ENCODE measurements at regions not wholly inside any gene's neighbourhood (a gene's known extent, or its start where the extent isn't known, plus 50 kb on each side); places are given as distances from the start of the nearest gene placed in this dataset.
"Not testable (repeated sequence)": the region's sequence is repeated elsewhere in the genome, so short reads cannot be mapped to it uniquely, and the experiment has no call there.

DNA sequence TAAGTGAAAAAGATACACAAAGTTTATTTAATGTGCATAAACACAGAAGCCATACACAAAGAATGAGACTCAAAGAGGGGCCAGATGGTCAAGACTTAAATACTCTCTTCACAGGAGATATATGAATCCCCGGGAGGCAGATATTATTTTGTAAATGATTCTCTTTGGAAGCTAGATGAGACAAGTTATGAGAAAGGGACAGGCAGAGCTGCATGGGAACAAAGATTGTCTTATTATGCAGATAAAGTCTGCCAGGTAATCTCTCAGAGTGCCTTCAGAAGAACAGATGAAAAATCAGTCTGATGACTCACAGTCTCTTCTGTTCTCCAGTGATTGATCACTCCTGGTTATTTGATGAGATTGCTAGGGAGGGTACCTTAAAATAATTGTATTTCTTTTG, 89.0 kb downstream of the NAF1 start:
- no peak for DNase-seq

DNA sequence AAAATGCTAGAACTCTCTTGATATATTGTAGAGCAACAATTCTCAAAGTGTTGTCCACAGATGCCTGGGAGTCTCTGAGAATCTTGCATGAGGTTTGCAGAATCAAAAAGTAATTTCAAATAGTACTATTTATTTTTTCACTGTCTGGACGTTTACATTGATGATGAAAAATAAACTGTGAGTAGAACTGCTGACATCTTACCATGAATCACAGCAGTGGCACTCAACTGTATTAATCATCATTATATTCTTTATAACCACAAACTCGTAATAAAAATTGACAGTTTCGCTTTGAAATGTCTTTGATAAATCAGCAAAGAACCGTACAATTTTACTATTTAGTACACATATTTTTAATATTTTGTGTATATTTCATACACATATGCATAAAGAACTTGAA, 94.5 kb downstream of the NAF1 start:
- no peak for DNase-seq

DNA sequence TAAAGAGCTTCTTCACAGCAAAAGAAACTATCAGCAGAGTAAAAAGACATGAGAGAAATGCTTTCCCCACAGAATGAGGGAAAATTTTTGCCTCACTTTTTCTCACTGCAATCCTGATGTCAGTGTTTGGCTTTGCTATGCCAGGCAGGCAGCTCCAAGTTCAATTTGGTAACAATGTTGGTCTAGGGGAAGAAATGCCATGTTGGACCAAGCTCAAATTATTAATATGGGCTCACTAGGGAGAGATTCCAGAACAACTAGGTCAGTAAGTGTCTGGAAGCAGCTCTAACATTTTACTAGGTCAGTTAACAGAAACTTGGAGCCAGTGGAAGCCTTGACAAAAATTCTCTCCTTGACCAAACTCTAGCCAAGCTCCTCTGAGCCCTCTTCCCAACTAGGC, 95.4 kb downstream of the NAF1 start:
- no peak for DNase-seq

DNA sequence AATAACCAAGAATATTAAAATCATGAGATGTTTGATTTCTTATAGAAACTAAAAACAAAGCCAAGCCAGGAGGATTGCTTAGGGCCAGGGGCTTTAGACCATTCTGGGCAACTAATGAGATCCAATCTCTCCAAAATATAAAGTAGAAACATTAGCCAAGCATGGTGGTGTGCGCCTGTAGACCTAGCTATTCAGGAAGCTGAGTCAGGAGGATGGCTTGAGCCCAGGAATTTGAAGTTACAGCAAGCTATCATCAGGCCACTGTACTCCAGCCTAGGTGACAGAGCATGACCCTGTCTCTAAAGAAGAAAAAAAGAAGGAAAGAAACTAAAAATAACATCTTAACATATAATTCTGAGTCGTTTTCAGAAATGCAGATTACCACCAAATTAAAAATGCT, 96.7 kb downstream of the NAF1 start:
- DNase-seq: no peak

DNA sequence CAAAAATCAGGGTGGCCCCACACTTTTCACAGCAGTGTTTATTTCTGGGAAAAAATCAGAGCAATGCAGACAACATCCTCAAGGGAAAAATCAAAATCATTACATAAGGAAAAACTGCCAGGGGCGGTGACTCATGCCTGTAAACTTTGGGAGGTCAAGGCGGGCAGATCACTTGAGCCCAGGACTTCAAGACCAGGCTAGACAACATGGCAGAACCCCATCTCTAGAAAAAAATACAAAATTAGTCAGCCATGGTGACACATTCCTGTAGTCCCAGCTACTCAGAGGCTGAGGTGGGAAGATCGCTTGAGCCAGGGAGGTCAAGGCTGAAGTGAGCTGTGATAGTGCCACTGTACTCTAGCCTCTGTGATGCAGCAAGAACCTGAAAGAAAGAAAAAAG, 102.8 kb downstream of the NAF1 start:
- no peak for DNase-seq

DNA sequence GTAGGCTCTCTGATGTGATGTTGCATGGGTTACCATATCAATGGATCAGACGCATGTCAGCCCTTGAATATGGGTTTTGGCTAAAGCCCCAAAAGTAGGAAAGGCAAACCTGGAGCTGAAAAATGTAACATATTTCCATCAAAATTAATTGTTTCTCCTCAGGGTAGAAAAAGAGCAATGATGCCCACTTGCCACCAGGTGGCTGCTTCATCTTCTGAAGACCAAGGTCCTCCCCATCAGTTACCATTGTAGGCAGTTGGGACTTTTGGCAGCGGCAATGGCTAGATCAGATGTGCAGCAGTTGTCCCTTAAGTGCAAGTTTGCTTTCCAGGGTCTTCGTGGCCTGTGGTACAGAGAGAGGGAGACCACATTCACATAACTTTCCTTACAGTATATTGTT, 118.2 kb downstream of the NAF1 start:
- DNase-seq: no peak

DNA sequence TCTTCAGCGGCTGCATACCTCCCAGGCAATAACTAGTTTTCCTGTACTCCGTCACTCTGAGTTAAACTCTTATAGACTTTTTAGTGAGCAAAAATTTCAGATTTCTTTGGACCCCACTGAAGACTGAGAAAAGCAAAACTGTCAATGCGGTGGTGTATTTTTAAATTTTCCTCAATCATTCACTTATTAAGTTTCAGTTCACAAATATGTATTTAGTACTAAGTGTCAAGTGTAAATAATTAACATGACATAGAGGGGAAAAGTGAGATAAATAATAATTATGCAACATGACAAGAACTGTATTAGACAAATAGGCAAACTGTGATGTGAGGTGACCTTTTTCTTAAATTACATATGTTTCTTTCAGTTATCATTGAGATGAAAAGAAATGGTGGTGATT, 124.4 kb downstream of the NAF1 start:
- no peak for DNase-seq

DNA sequence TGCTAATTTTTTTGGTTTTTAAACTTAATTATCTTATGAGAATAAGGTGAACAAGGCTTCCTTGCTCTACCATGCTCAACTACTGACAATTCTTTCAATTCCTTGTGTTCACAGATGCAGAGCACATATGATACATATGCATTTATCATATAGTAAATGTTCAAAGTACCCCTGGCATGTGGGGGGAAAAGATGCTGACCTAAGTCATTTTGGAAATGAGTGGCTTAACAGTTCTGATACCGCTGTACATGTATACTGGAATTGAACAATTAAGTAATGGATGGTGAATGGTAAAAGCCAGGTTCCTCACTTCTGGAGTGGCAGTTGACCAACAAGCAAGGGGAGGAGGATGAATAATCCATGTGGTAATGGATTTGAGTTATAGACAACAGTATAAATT, 149.6 kb downstream of the NAF1 start:
- no peak for DNase-seq

DNA sequence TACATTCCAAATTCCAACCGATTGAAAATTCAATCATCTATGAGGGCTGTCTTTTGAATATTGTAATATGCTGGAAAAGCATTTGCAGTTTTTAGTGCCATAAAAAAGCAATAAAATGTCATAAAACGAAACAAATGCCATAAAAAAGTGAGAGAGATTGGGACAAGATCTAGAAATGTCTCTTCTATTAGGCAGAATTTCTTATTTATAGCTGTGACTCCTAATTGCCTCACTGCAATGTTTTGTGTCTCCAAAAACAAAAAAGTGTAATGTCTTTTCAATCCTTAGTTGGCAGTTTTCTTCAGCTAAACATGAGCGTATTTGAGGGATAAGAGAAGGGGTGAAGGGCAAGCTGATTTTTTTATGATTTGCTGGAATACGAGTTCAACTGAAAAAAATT, 153.9 kb downstream of the NAF1 start:
- DNase-seq: no peak

DNA sequence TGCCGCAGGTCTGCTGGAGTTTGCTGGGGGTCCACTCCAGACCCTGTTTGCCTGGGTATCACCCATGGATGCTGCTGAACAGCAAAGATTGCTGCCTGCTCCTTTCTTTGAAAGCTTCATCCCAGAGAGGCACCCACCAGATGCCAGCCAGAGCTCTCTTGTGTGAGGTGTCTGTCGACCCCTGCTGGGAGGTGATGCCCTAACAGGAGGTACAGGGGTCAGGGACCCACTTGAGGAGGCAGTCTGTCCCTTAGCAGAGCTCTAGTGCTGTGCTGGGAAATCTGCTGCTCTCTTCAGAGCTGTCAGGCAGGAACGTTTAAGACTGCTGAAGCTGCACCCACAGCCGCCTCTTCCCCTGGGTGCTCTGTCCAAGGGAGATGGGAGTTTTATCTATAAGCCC, 162.7 kb downstream of the NAF1 start:
- no peak for DNase-seq

DNA sequence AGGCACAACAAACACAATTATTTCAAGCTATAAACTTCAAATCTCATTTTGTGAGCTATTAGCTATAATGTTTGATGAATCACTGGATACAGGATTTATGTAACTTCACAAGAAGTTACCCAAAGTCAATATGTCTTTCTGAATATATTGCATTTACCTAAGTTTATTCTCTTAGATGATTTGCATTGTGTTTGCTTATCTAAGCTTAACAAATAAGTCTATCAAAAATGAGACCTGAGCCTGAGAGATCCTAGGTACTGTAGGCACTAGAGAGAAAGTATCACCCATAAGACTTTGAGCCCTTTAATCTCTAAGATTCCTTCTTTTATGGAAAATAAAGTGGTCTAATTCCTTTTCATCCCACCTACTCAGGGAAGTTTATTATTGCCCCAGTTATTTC, 178.2 kb downstream of the NAF1 start:
- no peak for DNase-seq

DNA sequence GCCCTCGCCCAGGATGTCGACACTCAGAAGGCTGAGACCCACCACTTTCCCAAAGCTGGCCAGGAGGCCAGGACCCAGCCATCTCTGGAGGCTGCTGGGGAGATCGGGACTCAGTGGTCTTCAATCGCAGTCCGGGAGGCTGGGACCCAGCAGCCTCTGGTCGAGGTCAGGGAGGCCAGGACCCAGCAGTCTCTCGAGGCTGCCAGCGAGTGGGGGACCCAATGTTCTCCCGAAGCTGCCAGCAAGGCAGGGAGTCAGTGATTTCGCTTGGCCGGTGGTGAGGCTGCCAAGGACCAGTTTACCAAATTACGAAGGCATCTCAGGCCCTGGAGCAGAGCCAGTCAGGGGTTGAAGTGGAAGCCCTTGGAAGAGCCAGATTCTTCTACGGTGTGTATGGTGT, 181.6 kb downstream of the NAF1 start:
- no peak for DNase-seq

DNA sequence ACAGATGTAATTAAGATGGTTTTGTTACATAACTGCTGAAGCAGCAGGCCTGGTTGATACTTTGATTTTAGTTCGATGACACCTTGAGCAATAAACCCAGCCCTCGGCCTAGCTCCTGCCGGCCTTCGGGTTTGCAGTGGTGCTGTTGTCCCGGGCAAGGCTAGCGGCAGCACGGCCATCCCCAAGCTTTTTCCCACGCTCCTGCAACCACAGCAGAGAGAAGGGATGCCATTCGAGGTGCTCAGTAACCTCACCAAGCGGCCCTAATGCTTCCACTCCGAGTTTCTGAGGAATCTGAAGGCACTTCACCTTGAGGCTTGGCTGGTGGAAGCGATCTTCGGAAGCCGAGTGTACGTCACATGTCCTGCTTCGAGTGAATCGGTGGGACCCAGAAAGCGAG, 182.1 kb downstream of the NAF1 start:
- no peak for DNase-seq

DNA sequence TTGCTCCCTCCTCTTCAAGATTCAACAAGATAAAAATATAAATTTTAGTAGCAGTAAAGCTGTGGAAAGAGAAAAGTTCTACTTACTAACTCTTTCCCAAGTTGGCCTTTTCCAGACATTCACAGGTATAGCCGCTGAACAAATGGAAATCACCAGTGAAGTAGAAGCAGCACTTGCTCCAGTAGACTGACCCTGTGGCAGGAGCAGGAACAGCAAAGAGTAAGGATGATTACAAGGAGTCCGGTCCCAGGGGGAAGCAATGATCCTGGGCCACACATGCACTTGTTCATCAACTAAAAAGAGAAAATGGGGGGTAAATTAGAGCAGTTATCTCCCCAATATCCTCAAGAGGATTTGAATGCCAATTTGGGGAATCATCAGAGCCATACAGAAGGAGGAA, 184.9 kb downstream of the NAF1 start:
- no peak for DNase-seq

DNA sequence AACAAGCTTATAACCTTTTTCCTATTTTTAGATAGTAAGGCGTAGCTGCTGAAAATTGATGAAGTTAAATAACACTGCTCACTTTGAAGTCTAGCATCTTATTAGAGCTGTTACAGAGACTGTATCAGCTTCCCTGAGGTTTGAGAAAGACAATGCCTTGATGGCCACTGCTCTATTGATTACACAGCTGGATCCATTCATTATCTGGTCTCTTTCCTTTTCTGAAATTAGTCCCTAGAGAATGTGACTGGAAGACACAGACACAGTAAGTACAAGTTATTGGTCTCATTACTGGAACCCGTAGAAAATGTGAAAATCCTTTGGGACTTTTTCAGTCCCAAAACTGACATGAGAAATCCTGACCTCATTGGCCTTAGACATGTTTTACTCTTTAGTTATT, 188.3 kb downstream of the NAF1 start:
- DNase-seq: no peak

DNA sequence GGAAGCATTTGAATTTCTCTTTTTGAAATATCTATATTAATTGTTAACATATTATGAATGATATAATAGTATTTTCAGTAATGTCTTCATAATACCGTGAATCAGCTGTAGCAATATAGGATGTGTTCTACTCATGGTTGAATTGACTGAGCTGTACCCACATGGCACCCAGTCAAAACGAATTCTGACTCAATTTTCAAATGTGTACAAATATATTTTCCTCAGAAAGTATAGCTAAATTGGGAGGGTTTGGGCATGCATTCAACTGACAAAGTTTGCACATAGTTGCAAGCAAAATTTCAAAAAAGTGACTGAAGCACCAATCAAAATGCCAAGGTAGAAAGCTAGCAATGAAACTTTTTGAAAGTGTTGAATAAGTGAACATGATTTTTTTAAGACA, 188.9 kb downstream of the NAF1 start:
- DNase-seq: no peak

DNA sequence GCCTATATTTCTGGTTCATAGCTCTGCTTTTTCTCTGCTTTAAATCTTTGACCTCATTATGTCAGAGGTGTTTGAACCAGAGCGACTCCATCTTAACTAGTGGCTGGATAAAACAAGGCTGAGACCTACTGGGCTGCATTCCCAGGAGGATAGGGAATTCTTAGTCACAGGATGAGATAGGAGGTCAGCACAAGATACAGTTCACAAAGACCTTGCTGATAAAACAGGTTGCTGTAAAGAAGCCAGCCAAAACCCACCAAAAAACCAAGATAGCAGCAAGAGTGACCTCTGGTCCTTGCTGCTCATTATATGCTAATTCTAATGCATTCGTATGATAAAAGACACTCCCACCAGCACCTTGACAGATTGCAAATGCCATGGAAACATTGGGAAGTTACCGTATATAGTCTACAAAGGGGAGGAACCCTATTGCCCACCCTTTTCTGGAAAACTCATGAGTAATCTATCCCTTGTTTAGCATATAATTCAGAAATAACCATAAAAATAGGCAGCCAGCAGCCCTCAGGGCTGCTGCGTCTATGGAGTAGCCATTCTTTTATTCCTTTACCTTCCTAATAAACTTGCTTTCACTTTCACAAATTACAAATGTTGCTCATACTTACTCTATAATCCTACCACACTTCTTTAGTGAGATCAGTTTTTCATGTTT, 193.9 kb downstream of the NAF1 start:
- DNase-seq: no peak

DNA sequence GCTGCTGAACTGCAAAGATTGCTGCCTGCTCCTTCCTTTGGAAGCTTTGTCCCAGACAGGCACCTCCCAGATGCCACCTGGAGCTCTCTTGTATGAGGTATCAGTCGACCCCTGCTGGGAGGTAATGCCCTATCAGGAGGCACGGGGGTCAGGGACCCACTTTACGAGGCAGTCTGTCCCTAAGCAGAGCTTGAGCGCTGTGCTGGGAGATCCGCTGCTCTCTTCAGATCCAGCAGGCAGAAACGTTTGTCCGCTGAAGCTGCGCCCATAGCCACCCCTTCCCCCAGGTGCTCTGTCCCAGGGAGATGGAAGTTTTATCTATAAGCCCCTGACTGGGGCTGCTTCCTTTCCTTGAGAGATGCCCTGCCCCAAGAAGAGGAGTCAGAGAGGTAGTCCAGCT, 197.5 kb downstream of the NAF1 start:
- DNase-seq: no peak

DNA sequence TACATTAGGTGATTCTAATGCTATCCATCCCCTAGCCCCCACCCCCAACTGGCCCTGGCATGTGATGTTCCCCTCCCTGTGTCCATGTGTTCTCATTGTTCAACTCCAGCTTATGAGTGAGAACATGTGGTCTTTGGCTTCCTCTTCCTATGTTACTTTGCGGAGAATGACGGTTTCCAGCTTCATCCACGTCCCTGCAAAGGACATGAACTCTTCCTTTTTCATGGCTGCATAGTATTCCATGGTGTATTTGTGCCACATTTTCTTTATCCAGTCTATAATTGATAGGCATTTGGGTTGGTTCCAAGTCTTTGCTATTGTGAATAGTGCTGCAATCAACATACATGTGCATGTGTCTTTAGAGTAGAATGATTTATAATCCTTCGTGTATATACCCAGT, 200.7 kb downstream of the NAF1 start:
- DNase-seq: not testable (repeated sequence)

DNA sequence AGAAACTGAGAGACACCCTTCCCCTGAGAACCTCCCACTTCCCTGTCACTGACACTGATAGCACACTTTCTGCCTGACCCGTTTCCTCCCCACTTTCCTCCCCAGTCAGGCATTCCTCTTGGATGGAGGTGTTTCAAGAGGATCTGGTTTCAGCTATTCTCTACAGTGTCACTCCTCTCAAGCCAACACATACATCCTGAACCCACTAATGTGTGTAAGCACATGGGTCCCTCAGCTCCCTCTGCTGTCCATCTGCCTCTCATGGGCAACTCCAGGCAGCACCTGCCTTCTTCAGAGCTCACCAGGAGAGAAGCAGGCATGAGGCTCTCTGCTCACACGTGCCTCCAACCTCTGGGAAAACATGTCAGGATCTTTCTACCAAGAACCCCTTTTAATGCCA, 207.6 kb downstream of the NAF1 start:
- DNase-seq: no peak

DNA sequence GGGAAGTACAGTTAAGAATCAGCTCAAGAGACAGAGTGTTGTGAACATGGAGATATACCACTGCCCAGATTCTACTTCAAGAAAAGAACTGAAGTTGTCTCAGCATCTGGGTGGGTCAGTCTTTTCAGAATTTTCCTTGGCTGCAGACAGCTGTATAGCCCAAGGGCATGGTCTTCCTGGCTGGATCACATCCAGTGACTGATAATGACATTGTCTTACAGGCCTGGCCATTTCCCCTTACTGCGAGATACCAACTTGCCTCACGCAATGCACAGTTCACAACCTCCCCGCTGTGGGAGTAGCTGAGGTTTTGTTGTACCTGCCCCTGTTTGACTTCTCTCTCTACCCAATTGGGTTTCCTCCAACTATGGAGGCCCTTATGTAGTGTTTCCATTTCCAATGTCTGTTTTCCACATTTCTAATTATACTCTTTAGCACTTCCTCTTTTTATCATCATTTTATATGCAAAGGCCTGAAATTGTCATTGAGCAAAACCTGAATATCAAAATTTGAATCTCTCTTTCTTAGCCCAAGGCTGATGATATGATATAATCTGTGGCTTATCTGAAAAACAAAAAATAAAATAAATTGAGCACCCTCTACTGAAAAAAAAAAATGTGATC, 209.1 kb downstream of the NAF1 start:
- DNase-seq: no peak

DNA sequence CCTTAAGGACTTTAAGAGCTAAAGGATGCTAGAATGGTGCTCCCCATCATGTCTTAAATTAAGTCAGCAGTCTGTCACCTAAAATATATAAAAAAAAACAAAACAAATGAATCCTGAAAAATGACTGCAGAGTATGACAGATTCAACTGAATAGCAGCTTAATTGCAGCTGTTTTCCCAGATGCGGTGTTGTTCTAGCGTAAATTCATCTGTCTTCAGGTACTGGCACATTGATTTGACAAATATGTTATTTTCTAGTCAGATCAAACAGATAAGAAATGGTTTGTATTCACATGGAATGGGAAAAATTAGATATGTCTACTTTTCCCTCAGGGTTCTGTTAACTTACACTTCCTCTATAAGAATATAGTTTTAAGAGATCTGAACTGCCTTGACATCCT, 211.7 kb downstream of the NAF1 start:
- DNase-seq: no peak

DNA sequence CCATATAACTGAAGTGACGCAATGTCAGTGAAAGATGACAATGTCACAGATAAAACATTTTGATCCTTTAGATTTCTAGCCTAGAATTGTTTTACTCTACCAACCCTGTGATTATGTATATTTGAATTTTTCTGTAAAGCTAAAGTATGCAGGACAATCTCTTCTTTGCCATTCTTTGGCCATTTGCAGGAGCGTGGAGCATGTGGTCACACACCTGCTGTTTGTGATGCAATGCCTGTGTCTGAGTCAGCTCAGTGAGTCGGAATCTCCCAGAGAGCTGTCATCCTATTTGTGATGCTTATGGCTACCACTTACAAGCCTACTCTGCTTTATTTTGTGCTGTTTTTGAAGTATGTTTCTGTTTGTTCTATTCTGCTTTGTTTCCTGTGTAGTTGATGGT, 214.5 kb downstream of the NAF1 start:
- no peak for DNase-seq

DNA sequence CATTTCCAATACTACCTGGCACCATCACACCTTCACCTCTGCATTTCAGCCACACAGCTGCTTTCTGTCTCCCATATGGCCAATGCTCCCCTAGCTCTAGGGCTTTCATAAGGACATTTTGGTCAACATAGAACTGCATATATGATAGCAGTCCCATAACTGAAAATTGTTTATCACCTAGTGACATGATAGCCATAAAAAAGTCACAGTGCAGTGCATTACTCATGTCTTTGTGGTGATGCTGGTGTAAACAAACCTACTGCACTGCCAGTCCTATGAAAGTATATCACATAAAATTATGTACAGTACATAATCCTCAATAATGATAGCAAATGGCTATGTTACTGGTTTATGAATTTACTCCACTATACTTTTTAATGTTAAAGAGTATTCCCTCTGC, 221.0 kb downstream of the NAF1 start:
- DNase-seq: no peak

DNA sequence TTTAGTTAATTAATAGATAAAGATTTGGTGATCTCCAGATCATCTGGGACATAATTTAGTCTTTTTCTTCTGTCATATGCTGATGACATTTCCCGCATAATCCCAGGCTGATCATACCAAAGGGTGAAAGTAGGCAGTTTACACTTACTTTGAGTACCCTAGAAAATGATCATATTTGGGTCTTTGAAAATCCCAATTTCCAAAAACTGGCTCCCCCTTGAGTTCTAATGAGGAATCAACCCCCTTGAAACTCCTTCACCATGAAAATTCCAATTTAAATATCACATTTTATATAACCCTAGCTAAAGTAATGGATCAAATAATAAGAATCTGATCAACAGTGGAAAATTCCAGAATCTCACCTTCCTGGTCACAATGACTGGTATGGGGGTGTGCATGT, 223.4 kb downstream of the NAF1 start:
- no peak for DNase-seq
